HG03469 (cell line): ENCODE measurements at regions not wholly inside any gene's neighbourhood (a gene's known extent, or its start where the extent isn't known, plus 50 kb on each side); places are given as distances from the start of the nearest gene placed in this dataset.
"Not testable (repeated sequence)": the region's sequence is repeated elsewhere in the genome, so short reads cannot be mapped to it uniquely, and the experiment has no call there.

Source experiments
- ATAC-seq: cut with Tn5 transposase; IDR thresholded peaks from one replicate; pipeline ENCODE4 v1.9.1; 2021; ENCODE audit warnings: mild to moderate bottlenecking, moderate library complexity, moderate number of reproducible peaks; ENCODE audit not compliant: unreplicated experiment

DNA sequence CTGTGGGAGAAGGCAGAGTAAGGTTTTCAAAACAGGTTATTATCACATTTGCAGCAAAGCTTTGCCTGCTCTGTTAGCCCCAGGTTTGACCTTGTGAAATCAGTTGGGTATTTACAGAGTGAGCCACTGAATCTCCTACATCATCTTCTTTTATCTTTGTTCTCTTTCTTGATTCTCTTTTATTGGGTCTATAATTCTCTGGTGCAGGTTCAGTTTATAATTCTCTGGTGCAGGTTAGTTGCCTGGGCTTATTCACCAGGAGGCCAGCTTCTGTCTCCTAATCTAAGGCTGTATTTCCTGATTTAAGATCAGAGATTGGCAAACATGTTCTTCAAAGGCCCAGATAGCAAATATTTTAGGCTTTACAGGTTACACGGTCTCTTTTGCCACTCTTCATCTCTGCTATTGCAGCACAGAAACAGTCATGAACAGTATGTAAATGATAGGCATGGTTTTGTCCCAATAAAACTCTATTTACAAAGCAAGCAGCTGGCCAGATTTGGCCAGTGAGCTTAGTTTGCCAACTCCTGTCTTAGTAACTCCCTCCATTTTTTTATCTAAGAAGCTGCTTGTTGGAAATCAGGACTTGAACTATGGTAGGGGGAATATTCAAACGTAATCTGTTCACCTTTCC lies 205.0 kb upstream of the RIMS1 start:
- no peak for ATAC-seq

DNA sequence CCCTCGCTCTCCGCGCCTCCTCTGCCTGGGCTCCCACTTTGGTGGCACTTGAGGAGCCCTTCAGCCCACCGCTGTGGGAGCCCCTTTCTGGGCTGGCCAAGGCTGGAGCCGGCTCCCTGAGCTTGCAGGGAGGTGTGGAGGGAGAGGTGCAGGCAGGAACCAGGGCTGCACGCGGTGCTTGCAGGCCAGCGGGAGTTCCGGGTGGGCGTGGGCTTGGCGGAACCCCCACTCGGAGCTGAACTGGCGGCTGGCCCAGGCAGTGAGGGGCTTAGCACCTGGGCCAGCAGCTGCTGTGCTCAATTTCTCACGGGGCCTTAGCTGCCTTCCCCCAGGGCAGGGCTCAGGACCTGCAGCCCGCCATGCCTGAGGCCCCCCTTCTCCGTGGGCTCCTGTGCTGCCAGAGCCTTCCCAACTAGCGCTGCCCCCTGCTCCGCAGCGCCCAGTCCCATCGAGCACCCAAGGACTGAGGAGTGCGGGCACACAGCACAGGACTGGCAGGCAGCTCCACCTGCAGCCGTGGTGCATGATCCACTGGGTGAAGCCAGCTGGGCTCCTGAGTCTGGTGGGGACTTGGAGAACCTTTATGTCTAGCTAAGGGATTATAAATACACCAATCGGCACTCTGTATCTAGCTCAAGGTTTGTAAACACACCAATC lies 200.2 kb upstream of the RIMS1 start:
- ATAC-seq: not testable (repeated sequence)

DNA sequence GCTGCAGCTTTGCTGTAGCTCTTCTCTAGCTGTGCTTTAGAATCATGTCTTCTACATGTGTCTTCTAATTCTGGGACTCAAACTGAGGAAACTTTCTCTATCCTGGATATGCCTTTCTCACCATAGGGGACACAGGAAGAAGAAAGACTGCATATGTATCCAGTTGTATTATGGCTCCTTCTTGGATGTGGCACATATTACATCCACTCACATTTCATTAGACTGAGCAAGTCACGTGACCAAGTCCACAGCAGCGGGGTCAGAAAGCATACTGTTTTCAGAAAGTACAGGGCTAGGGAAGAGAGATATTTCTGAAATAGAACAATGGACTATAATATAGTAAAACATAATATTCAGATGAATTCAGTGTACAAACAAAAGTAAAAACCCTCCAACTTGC lies 187.6 kb upstream of the RIMS1 start:
- ATAC-seq: no peak

DNA sequence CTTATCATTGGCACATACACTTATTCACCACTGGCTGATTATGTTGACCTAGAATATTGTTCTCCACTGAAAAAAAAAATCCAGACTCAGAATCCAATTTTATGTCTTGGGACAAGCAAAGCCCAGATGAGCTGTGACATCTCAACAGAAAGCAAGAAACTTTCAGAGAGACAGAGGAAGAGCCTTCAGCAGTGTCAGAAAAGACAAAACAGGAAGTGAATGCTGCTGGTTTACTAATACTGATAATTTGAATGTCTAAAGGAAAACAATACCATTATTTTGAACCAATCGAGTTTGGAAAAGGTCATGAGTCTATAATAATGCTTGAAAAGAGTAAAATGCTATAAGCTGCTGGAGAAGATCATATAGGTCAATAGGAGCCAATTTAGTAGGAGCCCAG lies 179.8 kb upstream of the RIMS1 start:
- ATAC-seq: peak; percentile 47

DNA sequence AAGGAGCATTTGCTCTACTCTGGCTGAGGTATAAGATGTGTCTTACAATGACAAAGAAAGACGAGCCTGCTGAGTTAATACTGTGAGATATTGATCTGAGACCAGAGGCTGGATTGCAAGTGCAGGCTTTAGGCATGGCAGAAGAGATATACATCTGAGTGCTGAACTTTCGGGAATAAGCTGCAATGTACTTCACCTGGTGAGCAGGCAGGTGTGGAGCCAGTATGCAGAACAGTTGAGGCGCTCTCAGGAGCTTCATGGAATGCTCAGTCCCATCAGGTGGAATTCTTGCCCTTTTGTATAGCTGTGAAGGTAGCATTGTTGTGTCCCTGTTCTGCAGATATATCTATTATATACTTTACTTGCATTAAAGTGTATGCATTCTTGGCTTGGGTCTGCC lies 179.3 kb upstream of the RIMS1 start:
- no peak for ATAC-seq

DNA sequence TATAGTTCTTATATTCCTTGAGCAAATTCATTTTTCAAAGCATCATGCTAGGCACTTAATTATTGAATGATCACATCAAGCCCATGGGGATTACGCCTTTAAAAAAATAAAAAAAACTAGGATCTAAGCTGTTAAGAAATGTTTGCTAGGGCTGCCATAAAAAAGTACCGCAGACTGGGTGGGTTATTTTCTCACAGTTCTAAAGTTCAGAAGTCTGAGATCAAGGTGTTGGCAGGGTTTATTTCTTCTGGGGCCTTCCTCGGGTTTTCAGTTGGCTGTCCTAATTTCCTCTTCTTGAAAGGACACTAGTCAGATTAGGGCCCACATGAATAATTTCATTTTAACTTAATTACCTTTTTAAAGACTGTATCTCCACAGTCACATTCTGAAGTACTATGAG lies 165.6 kb upstream of the RIMS1 start:
- no peak for ATAC-seq

DNA sequence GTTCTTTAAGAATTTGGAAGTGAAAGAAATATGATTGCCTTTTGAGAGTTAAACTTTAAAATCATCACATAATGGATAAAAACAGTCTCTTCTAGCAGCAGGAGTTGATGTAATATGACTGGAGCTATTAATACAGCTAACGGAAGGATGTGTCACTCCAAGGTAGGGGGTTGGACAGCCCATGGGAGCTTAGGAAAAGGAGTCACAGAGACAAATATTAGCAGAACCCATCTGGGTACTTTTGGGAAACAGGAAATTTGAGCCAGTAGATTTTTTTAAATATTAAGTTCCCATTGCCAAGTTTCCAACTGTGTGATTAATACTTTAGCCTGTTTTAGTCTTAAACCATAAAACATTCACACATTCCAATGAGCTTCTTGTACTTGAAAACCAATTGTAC lies 164.7 kb upstream of the RIMS1 start:
- ATAC-seq: no peak

DNA sequence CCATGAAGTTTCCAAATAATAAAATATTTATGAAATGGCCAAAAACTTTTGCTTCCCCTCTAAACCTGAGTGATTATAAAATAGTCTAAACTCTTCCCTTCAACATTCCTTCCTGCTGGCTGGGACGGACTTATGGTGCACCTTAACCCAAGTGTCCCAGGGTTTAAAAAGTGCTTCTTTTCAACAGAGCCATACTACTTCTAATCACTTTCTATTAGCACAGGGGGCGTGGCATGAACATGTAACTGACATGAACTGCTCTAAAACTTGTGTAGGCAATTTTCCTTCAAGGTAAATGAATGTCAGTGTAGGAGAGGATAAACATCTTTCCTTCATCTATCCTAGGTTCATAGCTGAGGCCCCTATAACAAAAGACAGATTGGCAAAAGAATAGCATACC lies 163.6 kb upstream of the RIMS1 start:
- ATAC-seq: no peak

DNA sequence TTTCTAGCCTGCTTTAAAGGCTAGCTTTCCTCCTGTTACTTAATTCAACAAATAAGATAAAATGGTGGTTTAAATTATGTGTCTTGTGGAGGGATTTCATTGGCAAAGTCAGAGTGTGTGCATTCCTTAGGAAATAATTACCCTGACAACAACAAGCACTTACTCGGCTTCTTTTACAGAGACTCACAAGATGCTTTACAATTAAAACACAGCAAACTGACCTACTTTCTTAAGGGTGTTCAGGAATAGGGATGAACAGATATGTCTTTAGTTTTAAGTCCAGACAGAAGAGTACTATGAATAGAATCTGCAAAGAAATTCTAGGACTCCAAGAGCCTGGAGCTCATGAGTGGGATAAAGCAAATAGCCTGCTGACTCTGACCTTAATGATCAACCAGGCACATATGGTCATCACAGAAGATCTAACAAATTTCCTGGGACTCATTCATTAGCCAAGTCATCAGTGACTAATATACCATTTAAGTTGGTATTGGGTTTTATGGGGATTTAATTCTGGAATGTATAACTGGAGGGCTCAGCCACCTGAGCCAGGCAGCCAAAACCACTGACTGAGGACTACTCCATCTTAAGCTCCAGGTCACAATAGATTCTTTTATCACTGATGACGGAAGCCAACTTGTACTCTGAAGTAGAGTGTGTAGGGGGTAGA lies 161.8 kb upstream of the RIMS1 start:
- no peak for ATAC-seq

DNA sequence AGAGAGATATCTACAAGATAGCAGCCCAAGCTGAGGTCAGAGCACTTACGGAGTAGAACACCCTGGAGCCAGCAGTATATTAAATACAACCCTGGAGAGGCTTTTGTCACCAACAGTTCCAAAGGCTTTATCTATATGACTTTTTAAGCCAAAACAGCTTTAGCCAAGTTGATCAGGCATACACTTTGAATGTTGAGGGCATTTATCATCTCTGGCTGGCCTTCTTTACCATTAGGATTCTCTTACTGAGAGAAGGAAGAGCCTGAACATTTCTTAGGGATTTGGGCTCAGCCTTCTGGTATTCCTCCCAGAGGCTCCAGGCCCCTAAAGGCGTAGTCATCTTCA lies 161.3 kb upstream of the RIMS1 start:
- ATAC-seq: no peak

DNA sequence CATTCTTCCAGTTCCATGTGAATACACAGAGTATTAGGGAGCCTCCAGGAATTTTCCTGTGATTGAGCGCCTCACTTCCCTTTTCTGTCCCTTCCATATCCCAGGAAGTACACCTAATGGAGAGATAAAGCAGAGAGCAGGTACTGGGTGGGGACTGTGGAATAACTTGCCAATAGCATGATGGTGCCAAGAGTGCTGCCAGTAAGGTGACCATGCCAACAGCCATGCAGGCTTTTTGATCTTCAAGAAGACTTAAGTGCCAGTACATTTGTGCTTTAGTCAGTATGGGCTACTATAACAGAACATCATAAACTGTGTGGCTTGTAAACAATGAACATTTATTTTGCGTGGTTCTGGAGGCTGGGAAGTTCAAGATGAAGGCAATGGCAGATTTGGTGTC lies 160.2 kb upstream of the RIMS1 start:
- ATAC-seq: no peak

DNA sequence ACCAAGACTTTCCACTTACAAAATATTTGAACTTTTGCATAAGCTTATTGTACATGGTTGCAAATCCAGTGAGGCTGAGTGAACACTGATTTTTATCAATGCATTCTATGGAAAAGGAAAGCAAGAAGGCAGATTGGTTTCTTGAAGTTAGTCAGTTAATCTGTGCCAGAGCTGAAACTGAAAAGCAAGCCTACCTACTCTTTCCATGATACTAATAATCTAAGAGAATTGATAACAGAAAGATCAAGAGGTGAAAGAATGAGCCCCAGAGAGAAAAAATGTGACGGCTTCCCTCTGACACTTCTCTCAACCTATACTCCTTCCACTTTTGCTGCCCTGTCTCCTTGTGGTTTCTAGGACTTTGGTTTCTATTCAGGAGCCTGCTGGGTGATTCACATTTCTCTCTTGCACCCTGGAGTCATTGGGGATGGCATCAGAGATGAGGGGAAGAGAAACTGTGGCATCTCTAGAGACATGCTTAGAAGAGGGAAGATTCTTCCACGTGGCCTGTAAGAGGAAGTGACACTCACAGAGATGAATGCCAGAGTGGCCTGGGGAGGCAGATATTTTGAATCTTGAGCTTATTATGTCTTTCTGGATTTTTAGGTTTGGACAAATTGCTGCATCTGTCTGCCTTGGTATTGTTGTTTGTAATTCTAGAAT lies 158.6 kb upstream of the RIMS1 start:
- ATAC-seq: peak; percentile 94

DNA sequence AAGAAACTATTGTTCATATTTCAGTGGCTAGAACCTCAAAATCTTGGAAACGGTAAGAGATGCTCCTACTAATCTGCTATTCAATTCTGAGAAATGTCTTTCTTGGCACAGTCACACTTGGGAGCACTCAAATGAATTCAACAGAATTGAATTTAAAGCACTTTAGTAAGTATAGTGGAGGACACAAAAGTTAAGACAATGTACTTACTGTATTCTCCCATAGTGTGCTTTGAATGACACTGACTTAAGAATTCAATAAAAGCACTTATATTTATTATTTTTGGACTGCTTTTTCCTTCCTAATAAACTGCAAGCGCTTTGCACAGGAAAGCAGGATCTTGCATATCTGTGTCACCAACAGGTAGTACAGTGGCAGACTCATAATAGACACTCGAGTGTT lies 156.1 kb upstream of the RIMS1 start:
- ATAC-seq: no peak

DNA sequence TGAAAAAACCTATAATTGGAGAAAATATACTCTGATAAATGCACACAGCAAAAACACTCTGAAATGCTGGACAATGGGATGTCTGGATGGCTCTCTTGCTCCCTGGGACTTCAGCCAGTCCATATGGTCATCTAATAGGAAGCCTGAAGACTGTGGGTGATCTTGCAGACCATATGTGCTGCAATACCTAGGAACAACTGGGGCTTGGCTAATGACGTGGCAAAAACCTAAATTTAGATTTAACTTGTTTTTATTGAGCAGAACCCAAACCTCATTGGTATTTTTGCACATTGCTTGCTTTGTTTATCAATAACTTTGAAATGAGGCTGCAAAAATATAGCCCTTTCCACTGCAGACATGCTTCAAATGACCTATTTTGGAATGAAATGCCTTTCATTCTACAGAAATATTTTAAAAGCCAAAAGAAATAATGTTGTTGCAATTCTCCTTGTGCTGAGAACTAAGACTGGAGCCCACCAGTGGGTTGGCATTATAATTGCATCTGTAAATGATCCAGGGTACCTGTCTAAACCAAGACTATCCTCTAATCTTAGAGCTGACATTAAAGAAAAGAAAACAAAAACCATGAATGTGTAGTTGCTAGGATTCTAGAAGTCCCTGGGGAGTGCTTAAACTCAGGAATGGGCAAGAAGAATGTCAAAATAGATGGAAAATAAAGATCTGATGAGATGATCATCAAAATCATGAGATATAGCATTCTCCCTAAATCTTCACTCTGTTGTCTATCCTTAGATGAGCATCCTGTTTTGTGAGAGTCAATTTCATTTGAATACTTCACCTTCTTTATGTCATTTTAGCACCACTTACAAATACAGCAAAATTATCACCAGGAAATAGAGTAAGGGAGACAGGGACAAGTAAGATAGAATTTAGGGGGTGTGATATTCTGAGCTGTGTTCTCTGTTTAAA lies 152.1 kb upstream of the RIMS1 start:
- no peak for ATAC-seq

DNA sequence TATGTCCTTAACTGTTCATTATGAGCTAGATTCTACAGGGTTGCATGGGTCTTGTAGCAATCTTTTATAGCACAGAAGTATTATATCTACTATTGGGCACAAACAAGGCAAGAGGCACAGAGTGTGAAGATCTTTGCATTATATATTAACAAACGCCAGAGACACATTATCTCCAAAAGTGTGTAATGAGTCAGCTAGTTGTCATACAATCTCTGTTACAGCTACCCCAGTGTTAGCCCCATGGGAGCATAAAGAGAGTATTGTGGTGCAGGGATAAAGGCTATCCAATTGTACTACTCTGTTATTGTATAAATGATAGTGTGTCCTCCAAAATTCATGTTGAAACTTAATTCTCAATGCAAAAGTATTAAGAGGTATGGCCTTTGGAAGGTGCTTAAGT lies 148.4 kb upstream of the RIMS1 start:
- peak; percentile 48 for ATAC-seq

DNA sequence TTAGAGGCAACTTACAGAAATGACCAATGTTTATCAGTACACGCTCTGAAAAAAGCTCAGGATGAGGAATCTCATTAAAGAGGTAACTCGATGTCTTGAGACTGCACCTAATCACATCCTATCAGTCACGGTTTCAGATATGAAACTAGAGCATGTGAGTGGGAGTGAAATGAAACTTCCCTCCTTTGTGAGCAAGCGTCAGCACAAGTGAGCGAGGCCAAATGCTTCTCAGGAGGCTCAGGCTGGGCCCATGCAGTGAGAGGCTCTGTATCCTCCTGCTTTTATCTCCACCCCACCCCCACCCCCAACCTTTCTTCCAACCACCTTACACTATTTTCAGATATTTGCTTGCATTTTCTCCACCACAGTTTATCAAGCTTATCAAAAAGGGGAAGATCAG lies 140.8 kb upstream of the RIMS1 start:
- peak; percentile 93 for ATAC-seq

DNA sequence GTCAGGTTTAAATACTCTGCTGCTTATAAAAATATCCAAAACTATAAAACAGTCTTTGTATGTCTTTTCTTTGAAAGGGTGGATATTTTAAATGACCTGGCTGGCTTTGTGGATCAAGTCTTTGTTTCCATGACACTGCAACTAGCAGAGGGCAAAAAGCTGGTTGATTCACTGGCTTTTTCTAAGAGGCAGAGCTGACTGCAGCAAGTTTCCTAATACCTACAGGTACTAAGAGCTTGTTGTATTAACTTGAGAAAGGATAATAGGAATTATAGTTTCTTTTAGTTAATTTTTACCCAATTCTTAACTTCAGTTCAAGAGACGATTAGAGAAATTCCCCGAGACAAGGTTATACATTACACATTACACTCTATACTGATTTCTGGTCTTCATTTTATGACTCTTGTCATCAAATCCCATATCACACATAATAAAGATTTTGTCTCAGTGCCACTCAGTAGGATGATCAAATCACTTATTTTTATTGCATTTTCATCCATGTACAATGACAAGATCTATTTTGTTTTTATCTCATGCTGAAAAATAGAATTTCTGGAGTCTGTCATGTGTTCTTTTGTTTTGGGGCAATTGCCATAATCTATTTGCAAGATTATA lies 120.1 kb upstream of the RIMS1 start:
- no peak for ATAC-seq

DNA sequence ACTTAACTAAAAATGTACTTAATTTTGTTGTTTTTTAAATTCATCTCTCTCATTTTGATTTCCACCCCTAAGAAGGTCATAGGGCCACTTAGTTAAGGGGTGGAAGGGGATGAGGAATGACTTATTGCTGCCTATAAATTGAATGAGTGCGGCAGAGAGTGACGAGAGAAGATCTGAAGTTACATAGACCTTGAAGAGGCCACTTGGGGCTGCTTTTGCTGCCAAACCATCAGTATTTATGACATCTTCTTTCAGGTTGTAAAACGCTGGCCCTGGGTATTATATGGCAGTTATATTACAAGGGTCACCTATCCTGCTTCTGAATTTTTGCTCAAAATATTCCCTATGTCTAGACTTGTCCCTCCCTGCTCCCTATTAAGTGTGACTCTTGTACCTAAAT lies 119.6 kb upstream of the RIMS1 start:
- ATAC-seq: no peak

DNA sequence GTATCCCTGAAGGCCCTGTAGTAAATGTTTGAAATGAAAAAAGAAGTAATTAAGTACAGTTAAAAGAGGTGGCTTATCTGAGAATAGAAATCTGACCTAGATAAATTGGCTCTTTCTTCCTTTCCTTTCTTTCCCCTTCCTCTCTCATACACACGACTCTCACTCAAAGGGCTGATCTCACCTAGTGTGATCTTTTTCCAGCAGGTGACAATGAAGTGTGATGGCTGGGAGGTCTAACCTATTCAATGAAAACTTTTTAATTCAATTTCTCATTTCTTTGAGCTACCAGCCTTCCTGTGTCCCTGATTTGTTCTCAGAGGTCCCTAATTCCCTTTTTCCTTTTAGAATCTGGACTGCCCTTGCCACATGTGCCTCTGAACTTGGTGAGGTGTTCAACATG lies 118.0 kb upstream of the RIMS1 start:
- no peak for ATAC-seq

DNA sequence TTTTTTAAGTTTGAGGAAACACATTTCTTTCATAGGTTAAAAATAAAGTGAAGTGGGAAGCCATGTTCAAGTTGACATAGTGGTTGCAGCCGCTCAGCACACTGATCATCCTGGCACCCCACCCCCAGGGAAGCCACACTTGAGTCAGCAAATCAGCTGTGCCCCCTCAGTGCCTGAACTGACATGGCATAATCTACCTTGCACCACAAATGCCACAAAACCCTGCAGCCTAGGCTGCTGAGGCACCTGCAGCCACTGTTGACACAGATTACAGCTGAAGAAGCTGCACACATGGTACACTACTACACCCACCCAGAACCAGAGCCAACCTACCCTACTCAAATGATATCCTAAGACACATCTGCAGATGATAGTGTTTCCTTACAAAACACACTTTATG lies 77.5 kb upstream of the RIMS1 start:
- ATAC-seq: no peak

DNA sequence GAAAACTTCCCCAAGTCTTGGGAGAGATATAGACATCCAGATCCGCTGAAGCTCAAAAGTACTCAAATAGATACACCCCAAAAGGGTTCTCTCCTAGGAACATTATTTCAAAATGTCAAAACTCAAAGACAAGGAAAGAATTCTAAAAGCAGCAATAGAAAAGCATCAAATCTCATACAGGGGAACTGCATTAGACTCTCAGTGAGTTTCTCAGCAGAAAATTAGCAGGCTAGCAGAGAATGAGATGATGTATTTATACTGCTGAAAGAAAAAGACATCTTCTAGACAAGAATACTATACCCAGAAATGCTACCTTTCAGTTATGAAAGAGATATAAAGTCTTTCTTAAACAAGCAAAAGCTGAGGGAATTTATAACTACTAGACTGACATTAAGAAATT lies 75.5 kb upstream of the RIMS1 start:
- no peak for ATAC-seq
